Fibroblast of lung (primary cell): ENCODE measurements at regions not wholly inside any gene's neighbourhood (a gene's known extent, or its start where the extent isn't known, plus 50 kb on each side); places are given as distances from the start of the nearest gene placed in this dataset.

Source experiments
- DNase-seq, 2 donors: peaks; one replicate each; pipeline versions ENCODE4 v3.0.0 to v3.0.0-alpha.2; 2010; ENCODE audit warnings: low read depth in 2 of 2
- H2AFZ ChIP-seq: 2 replicates; pipeline ENCODE4 v1.5.1; 2012; ENCODE audit warnings: low read length, control low read depth, inconsistent platforms
- H3K27ac ChIP-seq: 2 replicates; pipeline ENCODE4 v1.5.1; 2011; ENCODE audit warnings: low read length, control low read depth; ENCODE audit not compliant: insufficient read depth
- H3K27me3 ChIP-seq: 2 replicates; pipeline ENCODE4 v1.5.1; 2011; ENCODE audit warnings: mild to moderate bottlenecking, low read length; ENCODE audit not compliant: control insufficient read depth, insufficient read depth
- H3K36me3 ChIP-seq: 2 replicates; pipeline ENCODE4 v1.5.1; 2011; ENCODE audit warnings: low read length; ENCODE audit not compliant: control insufficient read depth, insufficient read depth
- H3K4me1 ChIP-seq: 2 replicates; pipeline ENCODE4 v1.5.1; 2011; ENCODE audit warnings: low read length; ENCODE audit not compliant: control insufficient read depth, insufficient read depth; ENCODE audit errors: extremely low read depth
- H3K4me2 ChIP-seq: 2 replicates; pipeline ENCODE4 v1.5.1; 2011; ENCODE audit warnings: low read length, control low read depth; ENCODE audit not compliant: insufficient read depth; ENCODE audit errors: extremely low read depth
- H3K4me3 ChIP-seq, 4 experiments: fragments of 200-600 bp in 1 of 4; sonication (generic) in 1 of 4; replicated peaks in 1 of 4; 2 replicates each; pipeline ENCODE4 v1.5.1; 2011 to 2016; ENCODE audit warnings: low read length in 4 of 4, low read depth in 3 of 4, mild to moderate bottlenecking in 3 of 4, control low read depth in 2 of 4, inconsistent platforms in 1 of 4, mixed read lengths in 1 of 4; ENCODE audit not compliant: insufficient read depth in 1 of 4; ENCODE audit errors: control extremely low read depth in 1 of 4
- H3K79me2 ChIP-seq: 2 replicates; pipeline ENCODE4 v1.5.1; 2012; ENCODE audit warnings: mild to moderate bottlenecking, low read length, inconsistent platforms; ENCODE audit not compliant: control insufficient read depth, insufficient read depth
- H3K9ac ChIP-seq: 2 replicates; pipeline ENCODE4 v1.5.1; 2011; ENCODE audit warnings: mild to moderate bottlenecking, low read length, control low read depth; ENCODE audit not compliant: insufficient read depth
- H3K9me3 ChIP-seq: 2 replicates; pipeline ENCODE4 v1.5.1; 2012; ENCODE audit warnings: low read depth, low read length; ENCODE audit not compliant: control insufficient read depth, insufficient read depth
- H4K20me1 ChIP-seq: 2 replicates; pipeline ENCODE4 v1.5.1; 2011; ENCODE audit warnings: low read length; ENCODE audit not compliant: control insufficient read depth, insufficient read depth; ENCODE audit errors: extremely low read depth
- EZH2 ChIP-seq: IDR thresholded peaks from 2 replicates; pipeline ENCODE4 v1.5.1; 2012; ENCODE audit warnings: low read length, control low read depth, mild to moderate bottlenecking; ENCODE audit errors: missing control alignments
- TF ChIP-seq, protein P1 (sequence below), 2 donors: IDR thresholded peaks in 1 of 2; conservative IDR thresholded peaks in 1 of 2; 1 replicate in 1 of 2; 2 replicates in 1 of 2; pipeline ENCODE4 v1.5.1; 2011 to 2012; ENCODE audit warnings: low read length in 2 of 2, control low read depth in 1 of 2, inconsistent platforms in 1 of 2, low read depth in 1 of 2, mild to moderate bottlenecking in 1 of 2

DNA sequence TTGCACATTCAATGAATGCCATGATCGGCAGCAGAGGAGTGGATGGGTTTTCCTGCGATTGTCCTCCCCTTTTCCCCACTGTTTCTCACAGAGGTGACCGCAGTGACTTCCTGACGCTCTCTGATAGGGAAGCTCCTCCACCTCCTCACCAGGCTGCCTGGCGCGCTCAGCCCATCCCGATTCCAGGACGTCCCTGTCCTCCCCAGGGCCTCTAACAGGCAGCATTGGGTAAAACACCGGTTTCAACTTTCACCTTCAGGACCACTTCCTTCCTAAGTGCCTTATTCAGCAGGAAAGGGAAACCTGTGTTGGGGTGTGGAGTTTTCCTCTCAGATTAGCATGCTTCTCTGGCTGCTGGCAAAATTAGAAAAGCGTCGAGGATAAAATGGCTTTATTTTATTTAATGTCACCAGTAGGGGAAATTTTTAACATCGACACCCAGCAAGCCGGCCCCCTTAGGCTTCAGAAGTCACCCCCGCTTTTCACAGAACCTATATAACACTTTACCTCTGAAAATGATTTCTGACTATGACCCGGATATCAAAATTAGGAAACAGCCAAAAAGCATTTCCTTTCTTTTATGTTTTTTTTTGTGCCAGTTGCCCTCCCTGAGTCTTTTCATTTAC is 570.4 kb upstream of the GJE1 start:
- no peak overlapping the region for H3K9ac ChIP-seq
- H3K79me2 ChIP-seq = no peaks in the 10 kb centered on the region
- DNase-seq = peak; percentile 18 to 21
- peak overlapping the region; percentile 21 for H3K4me2 ChIP-seq
- H3K4me1 ChIP-seq = peaks cover 5% of the 10 kb centered on the region
- no peak overlapping the region for H3K4me3 ChIP-seq
- no peaks in the 10 kb centered on the region for H4K20me1 ChIP-seq
- peak overlapping the region; percentile 58 for H2AFZ ChIP-seq
- H3K27ac ChIP-seq = peak overlapping the region; percentile 57
- no peaks in the 10 kb centered on the region for H3K36me3 ChIP-seq
- no peak for TF ChIP-seq EZH2
- TF ChIP-seq, protein P1, sequence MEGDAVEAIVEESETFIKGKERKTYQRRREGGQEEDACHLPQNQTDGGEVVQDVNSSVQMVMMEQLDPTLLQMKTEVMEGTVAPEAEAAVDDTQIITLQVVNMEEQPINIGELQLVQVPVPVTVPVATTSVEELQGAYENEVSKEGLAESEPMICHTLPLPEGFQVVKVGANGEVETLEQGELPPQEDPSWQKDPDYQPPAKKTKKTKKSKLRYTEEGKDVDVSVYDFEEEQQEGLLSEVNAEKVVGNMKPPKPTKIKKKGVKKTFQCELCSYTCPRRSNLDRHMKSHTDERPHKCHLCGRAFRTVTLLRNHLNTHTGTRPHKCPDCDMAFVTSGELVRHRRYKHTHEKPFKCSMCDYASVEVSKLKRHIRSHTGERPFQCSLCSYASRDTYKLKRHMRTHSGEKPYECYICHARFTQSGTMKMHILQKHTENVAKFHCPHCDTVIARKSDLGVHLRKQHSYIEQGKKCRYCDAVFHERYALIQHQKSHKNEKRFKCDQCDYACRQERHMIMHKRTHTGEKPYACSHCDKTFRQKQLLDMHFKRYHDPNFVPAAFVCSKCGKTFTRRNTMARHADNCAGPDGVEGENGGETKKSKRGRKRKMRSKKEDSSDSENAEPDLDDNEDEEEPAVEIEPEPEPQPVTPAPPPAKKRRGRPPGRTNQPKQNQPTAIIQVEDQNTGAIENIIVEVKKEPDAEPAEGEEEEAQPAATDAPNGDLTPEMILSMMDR (conservative IDR thresholded peaks at IDR 0.05 in 1 of 2, IDR thresholded peaks at IDR 0.05 in 1 of 2; ENCODE audit: low read depth in 1 of 2, low read length in 2 of 2) = no peak
- H3K9me3 ChIP-seq = no peaks in the 10 kb centered on the region
- H3K27me3 ChIP-seq = no peaks in the 10 kb centered on the region

DNA sequence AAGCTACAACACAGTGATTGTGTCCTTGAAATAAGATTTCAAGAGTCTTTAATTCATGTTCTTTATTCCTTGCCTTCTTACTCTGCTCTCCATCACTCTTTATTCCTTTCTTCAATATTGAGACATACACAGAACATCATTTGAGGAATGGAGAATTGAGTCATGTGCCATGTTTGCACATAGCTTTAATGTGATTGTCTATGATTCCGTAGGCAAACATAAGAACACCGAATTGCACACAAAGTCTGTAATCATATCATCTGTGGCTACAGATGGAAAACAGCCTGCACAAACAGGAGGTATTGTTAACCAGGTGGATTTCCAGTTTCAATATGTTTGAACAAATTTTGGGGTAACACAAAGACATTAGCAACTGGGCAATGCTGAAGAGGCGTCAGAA is 571.6 kb upstream of the GJE1 start:
- Histone ChIP-seq H3K4me1 (peaks cover 5% of the 10 kb centered on the region), H3K4me3 (no peak overlapping the region), H2AFZ (no peak overlapping the region), H3K27ac (no peak overlapping the region), H3K9ac (no peak overlapping the region), H3K4me2 (no peak overlapping the region), H3K27me3 (no peaks in the 10 kb centered on the region), H3K36me3 (no peaks in the 10 kb centered on the region), H3K79me2 (no peaks in the 10 kb centered on the region), H4K20me1 (no peaks in the 10 kb centered on the region), H3K9me3 (no peaks in the 10 kb centered on the region)
- TF ChIP-seq EZH2 = no peak
- TF ChIP-seq, protein P1 (conservative IDR thresholded peaks at IDR 0.05 in 1 of 2, IDR thresholded peaks at IDR 0.05 in 1 of 2; ENCODE audit: low read depth in 1 of 2, low read length in 2 of 2) = no peak
- no peak for DNase-seq

DNA sequence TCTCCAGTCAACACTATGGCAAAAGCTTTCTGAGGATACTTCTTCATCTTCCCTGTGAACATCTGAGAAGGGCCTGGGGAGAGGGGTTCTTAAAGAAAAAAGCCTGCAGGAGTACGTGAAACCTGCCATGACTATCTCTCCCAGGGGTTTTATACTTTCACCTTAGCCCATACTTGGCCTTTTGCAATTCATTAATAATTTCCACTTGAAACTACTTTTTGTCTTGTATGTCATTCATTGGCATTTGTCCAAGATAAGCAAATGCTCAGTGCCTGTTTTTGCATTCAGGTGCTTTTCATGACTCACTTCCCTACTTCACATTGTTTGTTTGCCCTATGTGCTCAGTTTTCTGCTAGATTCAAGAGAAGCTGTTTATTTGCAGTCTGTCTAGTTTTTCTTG is 580.3 kb upstream of the GJE1 start:
- Histone ChIP-seq H3K4me3 (no peak overlapping the region), H3K27ac (no peak overlapping the region), H3K9ac (no peak overlapping the region), H4K20me1 (no peaks in the 10 kb centered on the region), H2AFZ (no peak overlapping the region), H3K4me1 (no peaks in the 10 kb centered on the region), H3K4me2 (no peak overlapping the region), H3K79me2 (no peaks in the 10 kb centered on the region), H3K27me3 (no peaks in the 10 kb centered on the region), H3K9me3 (no peaks in the 10 kb centered on the region), H3K36me3 (no peaks in the 10 kb centered on the region)
- peak; percentile 70 to 92 for DNase-seq
- TF ChIP-seq, protein P1 (conservative IDR thresholded peaks at IDR 0.05 in 1 of 2, IDR thresholded peaks at IDR 0.05 in 1 of 2; ENCODE audit: low read depth in 1 of 2, low read length in 2 of 2) = no peak
- no peak for TF ChIP-seq EZH2
